ENCODE measurements at regions not wholly inside any gene's neighbourhood (a gene's known extent, or its start where the extent isn't known, plus 50 kb on each side); places are given as distances from the start of the nearest gene placed in this dataset.

DNA sequence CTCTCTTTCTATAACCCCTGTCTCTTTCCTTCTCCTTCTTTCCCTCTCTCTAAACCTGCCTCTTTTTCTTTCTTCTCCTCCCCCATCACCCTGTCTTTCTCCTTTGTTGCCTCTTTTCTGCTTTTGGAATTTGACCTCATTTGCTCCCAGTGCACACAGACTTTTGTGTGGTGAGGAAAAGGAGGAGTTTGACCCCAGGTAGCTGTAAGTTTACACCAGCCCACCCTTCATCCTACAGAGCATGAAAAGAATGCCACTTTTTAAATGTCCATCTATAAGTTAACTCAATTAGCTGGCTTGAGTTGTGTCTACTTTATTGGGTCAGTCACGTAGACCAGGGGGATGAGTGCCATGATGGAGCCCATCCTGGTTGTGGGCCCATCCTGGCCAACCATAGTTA, 146.8 kb upstream of the SLC38A2 start:
- ATAC-seq (no peak), DNase-seq (no peak)
- H3K9me3 ChIP-seq = no peaks in the 10 kb centered on the region
- TF ChIP-seq POLR2A (IDR thresholded peaks at IDR 0.05) = no peak
- TF ChIP-seq, protein P1, sequence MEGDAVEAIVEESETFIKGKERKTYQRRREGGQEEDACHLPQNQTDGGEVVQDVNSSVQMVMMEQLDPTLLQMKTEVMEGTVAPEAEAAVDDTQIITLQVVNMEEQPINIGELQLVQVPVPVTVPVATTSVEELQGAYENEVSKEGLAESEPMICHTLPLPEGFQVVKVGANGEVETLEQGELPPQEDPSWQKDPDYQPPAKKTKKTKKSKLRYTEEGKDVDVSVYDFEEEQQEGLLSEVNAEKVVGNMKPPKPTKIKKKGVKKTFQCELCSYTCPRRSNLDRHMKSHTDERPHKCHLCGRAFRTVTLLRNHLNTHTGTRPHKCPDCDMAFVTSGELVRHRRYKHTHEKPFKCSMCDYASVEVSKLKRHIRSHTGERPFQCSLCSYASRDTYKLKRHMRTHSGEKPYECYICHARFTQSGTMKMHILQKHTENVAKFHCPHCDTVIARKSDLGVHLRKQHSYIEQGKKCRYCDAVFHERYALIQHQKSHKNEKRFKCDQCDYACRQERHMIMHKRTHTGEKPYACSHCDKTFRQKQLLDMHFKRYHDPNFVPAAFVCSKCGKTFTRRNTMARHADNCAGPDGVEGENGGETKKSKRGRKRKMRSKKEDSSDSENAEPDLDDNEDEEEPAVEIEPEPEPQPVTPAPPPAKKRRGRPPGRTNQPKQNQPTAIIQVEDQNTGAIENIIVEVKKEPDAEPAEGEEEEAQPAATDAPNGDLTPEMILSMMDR (IDR thresholded peaks at IDR 0.05) = no peak
- H3K4me1 ChIP-seq = no peaks in the 10 kb centered on the region
- H3K27me3 ChIP-seq = no peaks in the 10 kb centered on the region
- no peak overlapping the region for H3K27ac ChIP-seq
- no peaks in the 10 kb centered on the region for H3K36me3 ChIP-seq
- no peak overlapping the region for H3K4me3 ChIP-seq
- intact Hi-C loops (cut with DNase I) = no loop called here
- 100% methylated on average over 1 of the region's 1 CpG for WGBS (ENCODE audit: insufficient coverage, low coverage, low lambda C conversion rate, missing lambda C conversion rate)

DNA sequence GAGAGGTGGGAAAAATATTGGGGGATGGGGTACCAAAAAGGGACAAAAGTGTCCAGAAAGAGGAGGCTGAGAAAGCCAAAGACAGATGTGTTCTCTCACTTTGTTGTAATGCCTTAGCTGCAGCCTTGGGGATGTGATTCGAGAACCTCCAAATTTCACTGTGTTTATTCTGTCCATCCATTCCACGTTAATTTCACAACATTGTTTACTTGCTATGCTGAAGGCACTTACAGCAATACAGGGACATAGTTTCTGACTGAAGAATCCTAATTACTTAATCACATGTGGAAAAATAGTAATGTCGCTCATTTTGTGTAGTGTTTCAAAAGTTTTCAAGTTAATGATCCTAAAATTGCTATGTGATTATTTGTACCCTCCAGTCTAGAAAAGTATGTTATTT, 146.2 kb upstream of the SLC38A2 start:
- peak in 2 of 4 donors; percentile 17 to 19 for ATAC-seq
- peak overlapping the region in 1 of 3 donors; percentile 7 for H3K27ac ChIP-seq
- no peaks in the 10 kb centered on the region for H3K4me1 ChIP-seq
- no peak overlapping the region for H3K4me3 ChIP-seq
- DNase-seq = no peak
- intact Hi-C loops (cut with DNase I) = no loop called here
- no peak for TF ChIP-seq POLR2A (IDR thresholded peaks at IDR 0.05)
- TF ChIP-seq, protein P1 (IDR thresholded peaks at IDR 0.05) = no peak
- H3K27me3 ChIP-seq = no peaks in the 10 kb centered on the region
- H3K9me3 ChIP-seq = no peaks in the 10 kb centered on the region
- 53% methylated on average over 3 of the region's 3 CpGs for WGBS (ENCODE audit: insufficient coverage, low coverage, low lambda C conversion rate, missing lambda C conversion rate)
- no peaks in the 10 kb centered on the region for H3K36me3 ChIP-seq

DNA sequence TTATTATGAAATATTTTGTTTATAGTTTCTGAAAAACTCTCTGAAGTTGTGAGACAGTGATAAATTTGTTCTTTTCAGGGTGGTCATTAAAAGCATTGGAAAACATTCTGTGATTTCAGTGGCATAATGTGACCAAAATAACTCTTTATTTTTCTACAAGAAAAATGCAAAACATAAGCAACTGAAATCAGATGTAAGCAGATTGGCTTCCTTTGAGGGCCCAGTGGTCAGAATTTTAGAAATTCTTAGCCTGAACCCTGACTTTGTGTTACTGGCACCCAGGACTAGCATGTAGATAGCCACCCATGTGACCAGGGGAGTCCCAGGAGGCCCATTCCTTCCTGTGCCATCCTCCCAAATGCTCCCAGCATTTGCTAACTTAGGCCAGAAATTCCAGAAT, 145.6 kb upstream of the SLC38A2 start:
- DNase-seq (no peak), ATAC-seq (no peak)
- Histone ChIP-seq H3K9me3 (no peaks in the 10 kb centered on the region), H3K36me3 (no peaks in the 10 kb centered on the region), H3K27ac (peak overlapping the region in 1 of 3 donors; percentile 7), H3K4me3 (no peak overlapping the region), H3K4me1 (no peaks in the 10 kb centered on the region), H3K27me3 (no peaks in the 10 kb centered on the region)
- intact Hi-C loops (cut with DNase I) = no loop called here
- TF ChIP-seq POLR2A (IDR thresholded peaks at IDR 0.05) = no peak
- TF ChIP-seq, protein P1 (IDR thresholded peaks at IDR 0.05) = no peak

DNA sequence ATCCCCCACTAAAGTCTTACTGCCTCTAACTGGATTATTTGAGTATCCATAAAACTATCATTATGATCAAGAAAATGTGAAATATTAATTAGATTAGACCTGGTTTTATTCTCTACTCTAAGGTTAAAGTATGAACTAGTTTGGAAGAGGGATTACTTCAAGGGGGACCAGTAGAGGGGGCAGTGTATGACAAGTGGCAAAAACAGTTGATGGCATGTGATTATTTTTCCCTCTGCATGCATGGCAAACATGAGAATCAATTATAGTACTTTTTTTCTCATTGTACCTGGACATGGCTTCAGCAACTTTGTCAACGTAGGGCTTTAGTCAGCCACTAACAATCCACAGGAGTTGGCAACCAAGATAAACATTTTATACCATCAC, 145.0 kb upstream of the SLC38A2 start:
- Histone ChIP-seq H3K4me3 (no peak overlapping the region), H3K27me3 (no peaks in the 10 kb centered on the region), H3K9me3 (no peaks in the 10 kb centered on the region), H3K36me3 (no peaks in the 10 kb centered on the region), H3K4me1 (no peaks in the 10 kb centered on the region), H3K27ac (no peak overlapping the region)
- no peak for ATAC-seq
- 83% methylated on average over 1 of the region's 1 CpG for WGBS (ENCODE audit: insufficient coverage, low coverage, low lambda C conversion rate, missing lambda C conversion rate)
- intact Hi-C loops (cut with DNase I) = no loop called here
- TF ChIP-seq POLR2A (IDR thresholded peaks at IDR 0.05) = no peak
- TF ChIP-seq, protein P1 (IDR thresholded peaks at IDR 0.05) = no peak
- no peak for DNase-seq

DNA sequence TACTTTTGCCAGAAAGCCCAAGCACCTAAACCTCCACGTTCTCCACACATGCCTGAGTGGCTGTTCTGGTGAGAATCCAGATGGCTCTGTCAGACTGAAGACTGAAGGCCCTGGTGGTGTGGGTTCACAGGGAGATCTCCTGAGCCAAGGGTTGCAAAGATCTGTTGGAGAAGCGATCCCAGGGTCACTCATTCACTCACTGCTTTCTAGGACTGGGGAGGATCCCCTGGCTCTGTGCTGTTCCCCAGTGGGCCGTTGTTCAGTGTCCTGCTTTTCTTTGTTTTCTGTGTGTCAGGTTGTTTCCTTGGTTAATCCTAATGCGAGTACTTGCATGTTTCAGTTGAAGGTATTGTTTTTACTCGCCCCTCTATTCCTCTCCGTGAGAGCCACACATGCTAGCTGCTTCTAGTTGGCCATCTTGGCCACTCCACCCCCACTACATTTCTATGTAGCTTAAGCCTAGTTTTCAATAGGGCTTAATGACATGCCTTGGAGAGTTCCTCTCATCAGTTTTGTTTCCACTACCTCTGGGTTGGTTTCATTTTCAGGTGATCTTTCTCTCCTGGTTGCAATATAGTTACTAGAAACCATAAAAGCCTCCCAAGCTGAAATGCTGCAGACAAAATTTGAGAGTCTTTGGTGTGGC, 144.5 kb upstream of the SLC38A2 start:
- intact Hi-C loops (cut with DNase I) = no loop called here
- ATAC-seq = peak in 2 of 4 donors; percentile 18 to 49
- H3K4me1 ChIP-seq = no peaks in the 10 kb centered on the region
- no peaks in the 10 kb centered on the region for H3K9me3 ChIP-seq
- no peak for DNase-seq
- no peaks in the 10 kb centered on the region for H3K36me3 ChIP-seq
- no peak for TF ChIP-seq POLR2A (IDR thresholded peaks at IDR 0.05)
- TF ChIP-seq, protein P1 (IDR thresholded peaks at IDR 0.05) = no peak
- no peak overlapping the region for H3K4me3 ChIP-seq
- H3K27ac ChIP-seq = no peak overlapping the region
- 60% methylated on average over 2 of the region's 6 CpGs for WGBS (ENCODE audit: insufficient coverage, low coverage, low lambda C conversion rate, missing lambda C conversion rate)
- no peaks in the 10 kb centered on the region for H3K27me3 ChIP-seq

All from right lobe of liver (tissue), 6 donors.